NCI-H510A treated with DMSO at 0.1 percent for 48 hours (cell line): ENCODE measurements at regions not wholly inside any gene's neighbourhood (a gene's known extent, or its start where the extent isn't known, plus 50 kb on each side); places are given as distances from the start of the nearest gene placed in this dataset.

Source experiments
- DNase-seq: peaks from one replicate; lab custom pipeline; 2025; lab: John Stamatoyannopoulos, UW

DNA sequence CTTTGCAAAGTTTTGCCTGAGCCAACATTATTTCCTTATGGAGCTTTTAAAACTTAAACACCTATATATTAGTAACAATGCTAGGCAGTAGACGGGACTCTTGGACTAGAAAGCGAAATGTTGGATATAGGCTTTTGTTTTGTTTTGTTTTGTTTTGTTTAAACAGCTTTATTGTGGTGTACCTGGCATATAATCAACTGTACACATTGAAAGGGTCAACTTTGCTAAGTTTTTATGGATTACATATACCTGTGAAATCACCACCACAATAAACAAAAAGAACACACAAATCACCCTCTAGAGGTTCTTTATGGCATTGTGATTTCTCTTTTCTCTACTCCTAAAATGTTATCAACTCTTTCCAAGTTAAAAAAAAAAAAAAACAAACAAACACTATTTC, 184.9 kb upstream of the LNX1 start:
- no peak for DNase-seq

DNA sequence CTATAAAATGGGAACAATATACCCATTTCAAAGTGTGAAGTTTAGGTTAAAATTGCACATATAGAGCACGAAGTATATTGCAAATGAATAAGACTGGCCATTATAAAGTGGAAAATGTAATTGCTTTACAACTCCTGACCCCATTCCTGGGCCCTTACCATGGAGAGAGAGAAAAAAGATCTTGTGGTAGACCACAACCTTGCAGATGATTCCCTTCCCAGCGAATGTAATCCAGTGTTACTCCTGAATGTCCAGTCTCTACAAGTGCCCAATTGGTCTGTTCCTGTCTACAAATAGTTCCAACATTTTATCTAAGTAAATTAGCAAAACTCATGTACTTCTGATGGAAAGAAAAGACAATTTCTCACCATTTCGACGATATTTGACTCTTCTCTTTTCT, 184.1 kb upstream of the LNX1 start:
- no peak for DNase-seq

DNA sequence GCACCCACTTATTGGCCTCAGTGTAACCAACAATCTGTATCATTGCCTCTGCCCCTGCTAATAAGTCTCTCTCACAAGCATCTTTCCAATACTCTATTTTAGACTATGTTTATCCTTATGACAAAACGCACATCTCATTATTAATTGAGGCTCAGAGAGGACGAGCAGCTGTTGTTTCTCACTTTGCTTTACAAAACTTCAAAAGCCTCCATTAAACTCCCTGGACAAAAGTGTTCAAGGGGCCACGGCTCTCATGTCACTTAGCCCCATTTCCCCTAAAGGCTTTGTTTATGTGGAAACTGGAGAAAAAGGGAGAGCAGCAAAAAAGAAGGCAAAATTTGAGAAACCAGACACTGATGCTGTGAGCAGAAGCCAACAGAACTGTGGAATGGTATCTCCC, 180.0 kb upstream of the LNX1 start:
- DNase-seq, result no peak

DNA sequence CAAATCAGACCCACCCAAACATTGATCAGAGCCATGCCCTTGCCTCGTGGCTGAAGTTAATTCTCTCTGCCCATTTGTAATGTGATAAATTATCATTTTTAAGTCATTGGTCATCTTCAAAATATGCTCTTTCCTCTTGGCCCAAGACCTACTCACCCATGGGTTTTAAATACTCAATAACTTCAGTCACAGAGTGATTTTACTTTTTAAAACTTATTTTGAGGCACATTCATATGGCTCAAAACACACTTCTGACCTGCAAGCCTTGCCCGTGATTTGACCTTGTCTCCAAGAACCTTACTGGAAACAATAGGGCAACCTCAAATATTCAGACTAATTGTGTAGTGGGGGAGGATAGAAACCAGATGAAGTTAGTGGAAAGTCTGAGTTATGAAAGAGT, 176.2 kb upstream of the LNX1 start:
- no peak for DNase-seq

DNA sequence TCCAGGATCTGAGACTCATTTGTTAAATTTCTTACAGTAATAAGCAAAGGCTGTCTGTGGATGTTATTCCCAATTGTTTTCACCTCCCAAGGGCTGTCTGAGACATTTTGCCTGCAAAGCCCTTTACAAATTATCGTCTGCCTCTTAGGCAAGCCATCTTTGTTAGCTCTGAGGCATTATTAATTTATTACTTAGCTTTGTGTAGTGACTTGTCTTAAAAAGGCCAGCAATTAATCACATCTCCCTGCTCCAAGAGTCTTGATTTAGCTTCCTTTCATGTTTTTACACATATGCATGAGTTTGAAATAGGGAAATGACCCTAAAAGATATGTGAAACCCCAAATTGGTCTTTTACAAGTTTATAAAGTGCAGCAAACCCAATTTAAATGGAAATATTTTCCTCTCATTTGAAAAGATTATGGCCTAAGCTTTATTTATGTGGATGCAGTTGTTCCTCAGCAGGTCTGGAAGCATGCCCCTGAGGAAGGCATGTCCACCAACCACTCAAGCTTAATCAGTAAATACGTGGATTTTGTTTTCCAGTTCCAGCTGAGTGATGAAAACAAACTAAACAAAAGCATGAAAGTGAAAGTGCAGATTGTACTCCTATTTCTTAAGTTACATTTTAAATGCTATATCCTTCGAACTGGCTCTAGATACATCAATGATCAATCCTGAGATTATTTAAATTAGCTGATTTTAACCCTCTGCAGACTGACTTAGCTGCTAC, 173.6 kb upstream of the LNX1 start:
- no peak for DNase-seq

DNA sequence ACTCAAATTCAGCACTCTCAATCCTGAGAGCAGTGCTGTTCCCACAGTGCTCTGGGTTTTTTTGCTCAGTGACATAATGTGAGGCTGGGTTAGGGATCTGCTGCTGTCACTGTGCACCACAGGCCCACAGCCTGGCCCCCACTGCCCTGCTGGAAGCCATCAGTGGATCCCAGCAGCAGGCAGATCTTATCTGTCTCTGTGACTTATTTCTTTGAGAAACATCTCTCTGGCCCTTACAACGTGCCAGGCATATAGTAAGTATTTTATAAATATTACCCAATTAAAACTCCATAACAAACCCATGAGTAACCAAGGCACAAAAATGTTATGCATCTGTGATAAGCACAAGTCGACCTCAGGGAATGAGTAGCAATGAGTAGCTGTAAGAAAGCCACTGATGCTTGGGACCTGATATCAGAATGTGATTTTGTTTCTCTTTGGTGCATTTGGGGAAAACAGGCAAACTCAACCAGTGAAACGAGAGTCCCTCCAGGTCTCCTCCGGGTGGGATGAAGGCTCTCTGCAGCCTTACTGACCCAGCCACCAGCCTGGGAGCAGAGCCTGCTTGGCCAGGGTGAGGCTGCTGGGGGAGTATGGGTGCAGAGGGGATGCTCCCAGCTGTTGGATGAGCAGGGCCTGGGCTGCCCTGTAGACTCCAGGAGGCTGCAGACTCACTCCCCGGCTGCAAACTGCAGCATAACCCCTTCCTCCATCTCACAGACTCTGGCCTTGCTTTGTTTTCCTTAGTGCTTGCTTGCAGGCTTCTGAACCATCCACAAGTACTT, 172.7 kb upstream of the LNX1 start:
- DNase-seq, result no peak

DNA sequence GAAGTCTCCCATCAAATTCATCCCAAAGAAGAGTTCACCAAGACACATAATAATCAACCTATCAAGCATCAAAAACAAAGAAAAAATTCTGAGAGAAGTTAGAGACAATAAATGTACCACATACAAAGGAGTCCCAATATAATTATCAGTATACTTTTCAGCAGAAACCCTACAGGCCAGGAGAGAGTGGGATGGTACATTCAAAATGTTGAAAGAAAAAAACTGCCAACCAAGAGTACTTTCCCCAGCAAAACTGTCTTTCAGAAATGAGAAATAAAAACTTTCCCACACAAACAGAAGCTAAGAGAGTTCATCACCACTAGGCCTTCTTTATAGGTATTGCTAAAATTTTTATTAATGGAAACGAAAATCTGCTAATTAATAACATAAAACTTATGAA, 164.4 kb upstream of the LNX1 start:
- no peak for DNase-seq

DNA sequence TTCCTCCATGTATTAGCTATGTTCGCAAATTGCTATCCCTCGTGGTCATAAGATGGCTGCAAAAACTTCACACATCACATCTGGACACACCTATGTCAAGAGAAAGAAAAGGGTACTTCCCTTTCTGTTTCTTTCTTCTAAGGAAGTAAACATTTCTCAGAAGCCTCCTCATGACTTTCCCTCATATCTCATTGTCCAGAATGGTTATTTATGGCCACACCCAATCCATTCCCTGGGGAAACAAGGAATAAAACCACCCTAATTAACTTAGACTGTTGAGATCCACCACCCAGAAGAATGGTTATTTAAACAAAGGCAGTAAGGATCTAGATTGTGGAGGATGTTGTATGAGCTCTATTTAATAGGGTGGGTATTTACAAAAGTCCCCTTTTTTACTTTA, 160.8 kb upstream of the LNX1 start:
- no peak for DNase-seq

DNA sequence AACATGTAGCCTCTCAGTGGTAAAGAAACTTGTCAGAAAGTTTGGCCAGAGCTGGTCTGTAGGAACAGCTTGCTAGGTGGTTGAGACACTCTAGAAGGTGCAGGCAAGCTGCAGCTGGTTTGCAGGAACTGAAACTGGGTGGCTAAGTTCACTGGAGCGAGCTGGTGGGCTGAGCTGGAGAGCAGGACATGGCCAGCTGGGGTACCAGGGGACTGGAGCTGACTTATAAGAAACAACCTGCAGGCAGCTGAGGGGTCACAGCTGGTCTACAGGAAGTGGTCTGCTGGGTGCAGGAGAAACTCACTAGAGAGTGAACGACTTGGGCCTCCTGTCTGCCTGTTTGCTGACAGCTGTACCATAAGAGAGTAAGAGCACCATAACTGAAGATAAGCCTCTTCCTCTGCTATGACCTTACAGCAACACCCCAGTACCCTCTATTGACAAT, 157.1 kb upstream of the LNX1 start:
- no peak for DNase-seq

DNA sequence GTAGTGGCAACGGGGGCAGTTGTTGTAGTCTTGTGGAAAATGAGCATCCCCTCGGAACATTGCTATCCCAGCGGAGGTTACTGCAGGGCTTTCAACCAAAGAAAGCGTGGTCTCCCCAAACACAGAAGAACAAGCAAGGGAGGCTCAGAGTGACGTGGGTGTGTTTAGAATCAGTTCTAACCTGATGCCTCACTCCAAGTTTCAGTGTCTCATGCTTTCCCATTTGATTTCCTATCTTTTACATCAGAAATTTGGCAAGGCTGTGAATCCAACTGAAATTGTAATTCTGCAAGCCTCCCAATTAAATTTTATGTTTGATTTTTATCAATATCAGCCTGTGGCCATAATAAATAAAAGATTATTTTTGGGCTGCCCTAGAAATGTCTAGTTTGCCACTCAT, 156.1 kb upstream of the LNX1 start:
- no peak for DNase-seq

DNA sequence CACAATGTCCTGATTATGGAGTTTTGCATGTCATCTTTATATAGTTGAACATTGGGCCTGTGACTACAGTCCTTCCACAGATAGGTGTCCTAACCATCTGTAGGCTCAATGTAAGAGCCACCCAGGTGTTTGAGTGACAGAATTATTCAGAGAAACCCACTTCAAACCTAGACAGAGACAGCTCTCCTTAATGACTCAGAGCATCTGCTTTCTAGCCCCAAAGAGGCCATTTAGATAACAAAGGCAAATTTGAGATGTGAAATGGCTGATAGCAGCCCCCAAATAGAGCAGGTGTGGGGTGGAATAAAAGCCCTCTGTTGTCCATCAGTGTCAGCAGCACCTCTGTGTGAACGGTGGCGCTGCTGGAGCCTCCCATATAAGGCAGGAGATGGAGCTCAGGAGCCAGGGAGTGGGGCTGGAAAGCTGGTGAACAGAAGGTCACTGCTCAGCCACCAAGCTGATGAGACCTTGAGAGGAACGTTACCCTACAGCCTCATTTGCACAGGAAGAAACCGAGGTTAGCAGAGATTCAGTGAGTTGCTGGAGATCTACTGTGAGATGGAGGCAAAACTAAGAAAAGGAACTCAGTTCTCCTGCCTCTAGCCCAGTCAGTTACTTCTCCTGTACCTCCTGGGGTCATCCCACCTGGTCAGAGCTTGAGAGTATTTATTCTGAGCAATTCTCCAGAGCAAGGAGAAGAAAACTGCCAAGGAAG, 153.3 kb upstream of the LNX1 start:
- peak; percentile 60 for DNase-seq

DNA sequence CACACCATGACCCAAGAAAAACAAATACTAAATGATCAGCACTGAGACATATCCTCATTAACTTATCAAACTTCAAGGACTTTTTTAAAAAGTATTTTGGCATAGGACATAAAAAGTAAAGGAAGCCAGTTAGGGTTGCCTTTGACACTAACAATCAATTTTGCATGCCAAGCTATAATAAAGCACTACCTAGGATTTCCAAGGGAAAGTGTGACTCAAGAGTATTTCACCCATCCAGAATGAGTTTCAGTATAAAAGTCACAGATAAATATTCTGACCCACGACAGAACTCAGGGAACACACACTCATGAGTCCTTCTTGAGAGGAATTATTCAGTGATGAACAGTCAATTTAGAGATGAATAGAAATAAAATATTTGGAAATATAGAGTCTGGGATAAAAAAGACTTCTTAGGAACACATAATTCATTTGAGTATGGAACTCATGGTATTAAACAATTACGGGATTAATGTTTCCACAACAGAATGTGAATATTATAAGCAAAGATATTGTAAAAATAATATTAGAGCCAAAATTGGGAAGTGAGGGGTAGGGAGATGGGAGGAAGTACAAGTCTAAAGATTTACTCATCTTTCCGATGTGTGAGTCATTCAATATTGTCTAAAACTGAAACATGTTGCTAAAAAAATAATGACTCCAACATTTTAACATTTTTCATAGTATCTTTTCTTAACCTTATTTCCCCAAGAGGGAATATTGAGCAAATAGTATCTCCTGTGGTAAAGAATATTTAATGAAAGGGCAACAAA, 143.5 kb upstream of the LNX1 start:
- DNase-seq, result no peak

DNA sequence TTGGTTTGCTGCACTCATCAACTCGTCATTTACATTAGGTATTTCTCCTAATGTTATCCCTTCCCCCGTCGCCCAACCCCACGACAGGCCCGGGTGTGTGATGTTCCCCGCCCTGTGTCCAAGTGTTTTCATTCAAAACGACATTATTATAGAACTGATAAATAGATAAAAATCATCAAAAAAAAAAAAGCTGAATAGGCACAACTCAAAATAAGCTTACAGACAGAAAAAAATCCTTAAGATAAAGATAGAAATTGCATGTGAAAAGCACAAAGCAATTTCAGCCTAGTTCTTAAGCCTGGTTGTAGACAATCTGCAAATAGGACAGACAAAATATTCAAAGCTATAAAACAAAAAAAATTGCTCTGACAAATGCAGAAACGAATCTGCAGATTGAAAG, 142.9 kb upstream of the LNX1 start:
- DNase-seq, result no peak

DNA sequence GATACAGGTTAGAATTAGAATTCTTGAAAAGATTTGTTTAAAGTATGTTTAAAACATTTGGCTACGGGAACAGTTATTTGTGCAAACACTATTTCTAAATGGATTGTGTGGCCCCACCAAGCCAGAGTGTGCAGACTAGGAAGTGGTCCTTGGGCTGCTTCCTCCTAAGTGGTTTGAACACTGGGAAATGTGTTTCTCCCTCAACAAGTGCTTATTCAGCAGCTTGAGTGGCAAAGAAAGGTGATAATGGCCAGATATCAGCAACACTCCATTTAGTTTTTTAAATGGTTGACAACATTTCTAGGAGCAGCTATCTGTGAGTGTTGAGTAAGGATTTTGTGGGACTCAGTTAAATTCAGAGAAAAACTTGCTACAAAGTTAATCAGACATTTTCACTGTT, 141.4 kb upstream of the LNX1 start:
- no peak for DNase-seq

DNA sequence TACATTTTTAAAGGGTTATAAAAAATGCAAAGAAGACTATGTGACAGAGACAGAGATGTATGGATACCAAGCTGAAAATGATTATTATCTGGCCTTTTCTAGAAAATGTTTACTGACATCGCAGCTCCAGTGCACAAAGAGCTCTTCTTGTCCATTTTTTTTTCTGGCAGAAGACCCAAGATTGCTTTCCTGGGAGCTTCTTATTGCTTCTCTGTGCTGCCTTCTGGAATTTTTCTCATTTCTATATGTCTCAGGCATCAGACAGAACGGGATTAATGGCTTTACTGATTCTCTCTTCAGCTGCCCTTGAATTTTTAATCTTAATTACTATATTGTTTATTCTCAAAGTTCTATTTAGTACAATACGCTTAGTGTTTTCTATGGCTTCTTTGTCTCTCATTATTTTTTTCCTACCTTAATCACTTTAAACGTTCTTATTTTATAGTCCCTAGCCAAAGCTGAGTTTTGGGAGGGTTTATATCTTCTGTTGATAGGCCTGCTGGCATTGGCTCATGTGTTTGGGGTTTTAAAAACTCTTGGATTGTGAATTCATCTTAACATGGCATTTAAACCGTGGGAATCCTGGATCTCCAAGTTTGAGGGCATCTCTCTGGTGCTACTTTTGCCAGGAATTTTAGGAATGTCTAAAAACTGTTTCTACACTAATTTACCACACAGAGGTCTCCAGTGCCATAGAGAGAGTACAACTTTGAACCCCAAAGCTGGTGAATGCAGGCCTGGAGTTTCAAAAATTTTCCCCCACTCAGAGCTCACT, 138.9 kb upstream of the LNX1 start:
- no peak for DNase-seq

DNA sequence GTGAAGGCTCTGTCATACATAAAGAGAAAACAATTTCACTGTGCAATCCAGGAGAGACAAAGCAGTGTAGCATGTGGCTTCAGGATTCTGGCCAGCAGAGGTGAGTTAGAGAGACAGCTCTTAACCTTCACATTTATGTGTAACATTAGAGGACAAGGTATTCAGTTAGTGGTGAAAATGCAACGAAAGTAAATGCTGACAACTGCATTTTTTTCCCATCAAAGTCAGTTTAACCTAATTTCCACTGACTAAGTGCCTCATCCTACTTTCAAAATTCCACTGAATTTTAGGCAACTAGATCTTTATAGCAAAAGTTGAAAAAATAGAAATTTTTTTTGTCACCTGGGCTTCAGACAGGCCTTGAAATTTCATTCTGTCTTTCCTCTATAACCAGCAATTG, 130.8 kb upstream of the LNX1 start:
- no peak for DNase-seq

DNA sequence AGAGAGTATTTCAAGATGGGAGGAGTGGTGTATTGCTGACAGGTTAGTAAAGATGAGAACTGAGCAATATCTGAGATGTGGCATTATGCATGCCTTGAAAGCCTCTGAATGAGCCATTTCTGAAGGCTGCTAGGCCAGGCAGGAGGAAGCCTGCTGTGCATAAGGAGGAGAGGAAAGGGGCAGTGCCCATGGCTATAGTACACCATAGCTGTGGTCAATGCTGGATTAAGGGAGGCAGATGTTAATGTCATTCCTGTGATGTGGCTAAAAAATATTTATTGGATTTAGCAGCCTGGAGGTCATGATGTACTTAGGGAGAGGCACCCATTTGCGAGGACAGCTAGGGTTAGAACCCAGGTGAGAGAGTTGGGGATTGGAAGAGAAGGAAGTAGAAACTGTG, 130.0 kb upstream of the LNX1 start:
- no peak for DNase-seq

DNA sequence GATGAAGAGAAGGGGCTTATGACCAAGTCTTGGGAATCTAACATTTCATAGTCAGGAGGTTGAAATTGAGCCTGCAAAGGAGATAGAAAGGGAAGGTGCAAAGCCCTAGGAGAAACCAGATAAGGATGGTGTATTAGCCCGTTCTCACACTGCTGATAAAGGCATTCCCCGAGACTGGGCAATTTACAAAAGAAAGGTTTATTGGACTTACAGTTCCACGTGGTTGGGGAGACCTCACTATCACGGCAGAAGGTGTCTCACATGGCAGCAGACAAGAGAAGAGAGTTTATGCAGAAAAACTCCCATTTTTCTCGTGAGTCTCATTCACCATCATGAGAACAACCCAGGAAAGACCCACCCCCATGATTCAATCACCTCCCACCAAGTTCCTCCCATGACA, 129.5 kb upstream of the LNX1 start:
- no peak for DNase-seq

DNA sequence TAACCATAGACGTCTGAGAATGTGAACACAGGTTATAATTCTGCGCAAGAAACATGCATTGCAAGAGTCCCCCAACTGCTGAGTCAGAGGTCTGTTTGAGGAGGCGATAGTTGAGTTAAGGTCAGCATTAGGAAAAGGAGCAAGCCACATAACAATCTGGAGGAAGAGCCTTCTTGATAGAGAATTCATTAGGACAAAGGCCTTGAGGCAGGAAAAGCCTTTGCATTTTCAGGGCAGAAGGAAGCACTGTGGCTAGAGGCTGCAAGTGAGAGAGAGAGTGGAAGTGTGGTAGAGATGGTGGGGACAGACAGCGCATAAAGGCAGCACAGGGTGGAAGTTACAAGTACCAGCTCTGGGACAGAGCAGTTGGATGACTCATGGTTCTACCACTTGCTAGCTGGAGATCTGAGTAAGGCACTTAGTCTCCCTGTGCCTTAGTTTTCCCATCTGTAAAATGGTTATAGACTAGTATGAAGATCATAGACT, 125.8 kb upstream of the LNX1 start:
- DNase-seq, result no peak

DNA sequence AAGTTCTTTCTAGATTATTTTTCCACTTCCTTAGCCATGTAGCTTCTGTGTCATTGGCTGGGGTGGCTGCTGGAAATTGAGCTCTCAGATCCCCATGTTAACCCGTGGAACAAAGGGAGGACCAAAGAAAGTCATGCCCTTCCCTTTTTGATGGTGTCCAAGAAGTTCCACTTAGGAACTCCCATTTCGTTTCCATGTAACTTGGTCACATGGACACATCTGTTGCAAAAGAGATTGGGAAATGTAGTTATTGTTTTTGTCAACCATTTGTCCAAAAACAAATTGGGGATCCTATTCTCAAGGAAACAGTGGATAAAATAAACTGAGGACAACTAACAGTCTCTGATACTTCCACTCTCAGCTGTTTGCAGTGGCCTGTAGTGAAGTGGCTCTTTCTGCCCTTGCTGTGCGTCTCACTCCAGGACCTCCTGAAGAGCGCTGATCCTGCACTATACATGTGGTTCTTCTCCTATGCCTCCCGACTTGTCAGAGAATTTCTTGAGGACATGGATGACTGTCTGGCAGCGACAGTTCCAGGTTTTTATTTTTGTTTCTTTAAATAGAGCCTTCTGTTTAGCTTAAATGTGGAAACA, 125.3 kb upstream of the LNX1 start:
- DNase-seq, result peak; percentile 33

DNA sequence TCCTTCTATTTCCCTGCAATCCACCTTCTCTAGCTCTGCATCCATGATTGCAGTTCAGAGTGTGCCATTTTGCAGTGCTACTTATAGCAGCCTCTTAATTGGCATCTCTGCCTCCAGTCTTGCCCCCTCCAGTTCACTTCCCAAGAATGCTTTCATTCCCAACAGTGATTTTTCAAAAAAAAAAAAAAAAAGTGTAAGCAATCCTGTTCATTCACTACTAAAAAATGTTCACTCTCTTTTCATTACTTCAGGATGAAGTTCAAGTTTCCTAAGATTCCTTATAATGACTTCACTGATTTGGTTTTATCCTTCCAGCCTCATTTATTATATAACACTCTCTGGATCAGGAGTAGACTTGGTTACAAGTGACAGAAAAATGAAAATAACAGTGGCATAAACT, 124.7 kb upstream of the LNX1 start:
- DNase-seq, result no peak
